ENCODE measurements at regions not wholly inside any gene's neighbourhood (a gene's known extent, or its start where the extent isn't known, plus 50 kb on each side); places are given as distances from the start of the nearest gene placed in this dataset.

DNA sequence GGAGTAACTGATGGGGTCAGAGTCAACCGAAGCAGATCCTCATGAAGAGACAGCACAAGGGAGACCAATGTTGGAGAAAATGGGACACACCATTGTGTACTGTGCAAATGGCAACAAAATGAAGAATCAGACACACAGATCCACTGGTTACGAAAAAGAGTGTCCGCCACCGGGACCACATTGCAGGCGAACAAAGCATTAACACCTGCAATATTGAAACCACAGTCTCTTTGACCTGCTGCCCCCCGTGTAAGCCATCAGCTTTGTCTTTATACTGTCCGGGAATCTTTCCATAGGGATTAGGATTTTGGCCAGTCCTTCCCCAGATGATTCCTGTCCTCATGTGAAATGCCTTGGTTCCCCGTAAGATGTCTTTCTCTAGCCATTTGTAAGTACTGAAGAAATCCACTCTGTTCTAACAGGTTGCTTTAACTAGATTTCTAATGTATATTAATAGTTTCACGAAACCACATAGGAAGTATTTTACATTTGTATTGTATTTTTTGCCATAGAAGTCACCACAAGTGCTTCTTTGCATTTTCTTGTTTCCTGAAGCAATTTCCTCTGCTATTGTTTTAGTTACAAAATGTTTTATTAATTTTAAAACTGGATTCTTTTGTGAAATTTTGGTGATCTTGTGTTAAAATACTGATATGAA is 140.8 kb upstream of the NFE2L3 start:
- no peak for DNase-seq (ENCODE audit: low spot score)
- no peak for FAIRE-seq

DNA sequence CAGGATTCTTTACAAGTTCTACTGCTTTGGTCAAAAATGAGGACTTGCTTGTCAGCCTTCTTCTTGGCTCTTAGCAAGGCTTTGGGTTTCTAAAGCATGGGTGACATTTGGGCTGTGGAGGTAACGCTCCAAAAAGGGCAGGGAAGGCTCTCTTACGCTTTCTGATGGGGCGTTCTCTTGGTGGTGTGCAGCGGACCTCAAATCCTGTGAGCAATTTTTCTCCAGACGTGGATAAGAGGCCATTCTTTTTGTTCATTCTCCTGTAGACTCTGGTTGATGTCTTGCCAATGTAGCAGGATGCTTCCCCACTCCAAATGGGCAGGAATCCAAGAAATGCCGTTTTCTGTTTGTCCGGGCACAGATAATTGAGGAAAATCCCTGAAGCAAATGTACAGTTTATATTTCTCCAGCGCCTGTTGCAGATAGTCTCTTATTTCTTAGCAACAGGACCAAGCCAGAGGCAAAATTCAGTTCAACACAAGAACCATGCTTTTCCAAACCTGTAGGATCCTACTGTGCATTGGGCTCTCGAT is 138.4 kb upstream of the NFE2L3 start:
- DNase-seq (ENCODE audit: low spot score) (peak; percentile 41), FAIRE-seq (no peak)

DNA sequence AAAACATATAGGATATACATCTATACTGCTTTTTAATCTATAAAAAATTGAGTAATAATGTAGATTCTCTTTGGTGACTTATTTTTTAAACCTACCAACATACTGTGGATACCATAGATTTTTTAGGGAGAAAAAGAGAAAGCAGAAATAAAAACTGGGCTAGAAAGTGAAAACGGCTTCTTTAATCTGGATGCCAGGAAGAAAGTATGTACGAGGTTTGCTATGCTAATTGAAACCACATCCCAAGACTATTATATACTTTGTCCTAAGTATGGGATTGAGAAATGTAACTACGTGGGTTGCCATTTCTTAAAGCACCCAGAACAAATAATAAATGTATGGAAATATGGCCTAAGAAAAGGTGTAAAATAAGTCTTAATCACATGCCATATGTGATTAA is 129.0 kb upstream of the NFE2L3 start:
- FAIRE-seq: no peak

DNA sequence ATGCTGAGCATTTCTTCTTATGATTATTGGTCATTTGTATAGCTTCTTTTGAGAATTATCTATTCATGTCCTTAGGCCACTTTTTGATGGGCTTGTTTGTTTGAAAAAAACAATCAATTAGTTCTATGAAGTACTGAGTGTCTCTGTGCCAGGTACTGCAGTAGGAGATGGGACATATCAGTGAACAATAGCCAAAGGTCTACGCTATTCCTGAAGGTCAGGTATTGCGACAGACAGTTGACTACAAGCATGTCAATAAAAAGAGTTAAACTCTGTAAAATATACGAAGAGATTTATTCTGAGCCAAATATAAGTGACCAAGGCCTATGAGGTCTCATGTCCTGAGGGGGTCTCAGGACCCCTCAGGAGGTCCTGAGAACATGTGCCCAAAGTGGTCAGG is 122.1 kb upstream of the NFE2L3 start:
- DNase-seq (ENCODE audit: low spot score) (no peak), FAIRE-seq (no peak)

More for the DNA sequence above, 129.0 kb upstream of the NFE2L3 start:
- DNase-seq (ENCODE audit: low spot score): no peak

DNA sequence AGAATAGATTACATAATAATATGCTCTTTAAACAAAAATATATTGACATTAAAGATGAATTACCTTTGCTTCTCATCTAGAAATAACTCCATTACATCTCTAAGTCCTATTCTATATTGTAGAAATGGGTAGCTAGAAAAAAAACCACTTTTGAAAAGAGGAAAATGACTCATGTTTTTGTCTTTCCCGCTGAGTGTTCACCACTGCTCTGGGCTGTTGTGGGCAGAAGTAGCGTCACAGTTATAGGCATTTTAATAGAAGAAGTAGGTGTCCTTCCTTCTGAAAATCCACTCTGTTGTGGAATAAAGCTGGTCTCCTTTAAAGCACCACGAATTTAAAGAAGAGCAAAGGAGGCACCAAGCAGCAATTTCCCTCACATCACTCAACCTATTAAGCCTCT is 117.6 kb upstream of the NFE2L3 start:
- DNase-seq (ENCODE audit: low spot score) (no peak), FAIRE-seq (peak; percentile 26)

DNA sequence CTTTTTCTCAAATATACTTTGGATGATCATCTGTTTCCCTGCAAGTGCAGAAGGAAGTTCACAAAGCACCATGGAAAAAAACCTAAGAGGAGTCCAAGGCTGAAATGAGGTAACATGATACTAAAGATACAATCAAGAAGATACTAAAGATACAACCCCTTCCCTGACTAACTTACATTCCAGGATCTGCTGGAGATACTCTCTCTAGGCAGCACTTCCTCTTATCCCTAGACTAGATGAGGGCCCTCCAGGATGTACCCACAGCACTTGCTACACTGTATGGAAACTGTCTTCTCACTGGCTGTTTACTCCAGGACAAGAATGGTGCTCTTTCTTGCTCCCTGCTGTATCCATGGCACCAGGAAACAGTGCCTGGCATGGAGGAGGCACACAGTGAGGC is 116.4 kb upstream of the NFE2L3 start:
- no peak for FAIRE-seq
- no peak for DNase-seq (ENCODE audit: low spot score)

DNA sequence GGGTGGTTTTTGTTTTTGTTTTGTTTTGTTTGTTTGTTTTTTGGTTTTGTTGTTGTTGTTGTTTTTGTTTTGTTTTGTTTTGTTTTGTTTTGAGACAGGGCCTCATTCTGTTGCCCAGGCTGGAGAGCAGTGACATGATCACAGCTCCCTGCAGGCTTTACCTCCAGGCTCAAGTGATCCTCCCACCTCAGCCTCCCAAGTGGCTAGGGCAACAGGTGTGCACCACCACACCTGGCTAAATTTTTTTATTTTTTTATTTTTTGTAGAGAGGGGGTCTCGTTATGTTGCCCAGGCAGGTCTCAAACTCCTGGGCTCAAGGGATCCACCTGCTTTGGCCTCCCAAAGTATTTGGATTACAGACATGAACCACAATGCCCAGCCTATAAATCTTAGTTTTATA is 115.9 kb upstream of the NFE2L3 start:
- FAIRE-seq: no peak
- DNase-seq (ENCODE audit: low spot score): no peak

DNA sequence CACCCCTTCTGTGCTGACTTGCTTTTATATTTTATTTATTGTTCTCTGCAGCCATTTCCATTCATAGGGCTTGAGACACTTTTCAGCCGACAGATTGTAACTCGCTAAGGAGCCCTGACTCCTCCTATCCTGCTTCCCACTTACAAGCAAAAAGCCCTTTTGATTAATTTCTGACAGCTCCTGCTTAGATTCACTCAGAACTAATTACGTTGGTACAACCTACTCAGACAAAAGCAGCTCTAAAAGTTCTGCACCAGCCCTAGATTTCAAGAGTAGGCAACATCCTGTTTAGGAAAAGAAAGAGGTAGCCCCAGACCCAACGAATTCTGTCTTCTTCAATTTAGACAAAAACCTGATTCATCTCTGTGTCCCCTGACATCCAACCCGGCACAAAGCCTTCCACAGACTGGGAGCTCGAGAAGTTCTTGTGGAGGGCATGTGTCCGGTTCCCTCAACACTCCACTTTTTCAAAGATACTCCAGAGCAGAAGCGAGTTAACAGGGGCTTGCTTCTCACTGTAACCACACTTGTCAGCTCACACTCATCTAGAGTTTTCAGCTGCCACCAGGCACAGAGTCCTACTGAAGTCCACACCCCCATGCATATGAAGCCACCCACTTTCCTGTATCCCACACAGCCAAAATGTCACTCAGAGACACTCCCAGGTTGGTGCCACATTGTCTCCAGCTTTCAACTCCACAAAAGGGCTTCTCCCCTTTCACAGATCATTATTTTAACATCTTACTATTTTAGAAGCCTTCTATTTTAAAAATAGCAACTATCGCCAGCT is 113.6 kb upstream of the NFE2L3 start:
- no peak for DNase-seq (ENCODE audit: low spot score)
- no peak for FAIRE-seq

DNA sequence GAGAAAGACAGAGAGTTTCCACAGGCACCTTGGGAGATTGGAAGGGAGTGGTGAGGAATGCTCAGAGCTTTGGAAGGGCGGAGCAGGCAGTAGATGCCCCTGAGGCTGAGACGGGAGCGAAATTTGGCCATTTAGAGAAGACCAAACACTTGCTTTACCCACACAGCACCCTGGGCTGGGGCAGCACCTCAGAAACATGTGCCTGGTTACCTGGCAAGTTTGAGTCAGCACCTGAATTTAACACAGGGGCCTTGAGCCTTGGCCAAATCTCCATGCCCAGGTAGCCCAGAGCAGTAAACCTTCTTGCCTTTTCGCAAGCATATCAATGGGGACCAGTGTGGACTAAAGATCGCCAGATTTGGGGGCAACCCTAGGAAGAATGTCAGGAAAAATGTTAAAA is 111.9 kb upstream of the NFE2L3 start:
- FAIRE-seq: no peak
- DNase-seq (ENCODE audit: low spot score): no peak

DNA sequence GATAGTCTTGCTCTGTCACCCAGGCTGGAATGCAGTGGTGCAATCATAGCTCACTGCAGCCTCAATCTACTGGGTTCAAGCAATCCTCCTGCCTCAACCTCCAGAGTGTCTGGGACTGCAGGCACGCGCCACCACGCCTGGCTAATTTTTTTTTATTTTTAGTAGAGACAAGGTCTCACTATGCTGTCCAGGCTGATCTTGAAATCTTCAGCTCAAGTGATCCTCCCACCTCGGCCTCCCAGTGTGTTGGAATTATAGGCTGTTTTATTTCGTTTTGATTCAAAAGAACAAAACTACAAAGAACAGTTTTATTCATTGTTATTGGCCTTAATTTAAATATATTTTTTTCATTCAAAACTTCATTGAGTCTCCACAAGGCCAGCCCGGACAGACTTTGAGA is 109.8 kb upstream of the NFE2L3 start:
- DNase-seq (ENCODE audit: low spot score) (no peak), FAIRE-seq (no peak)

DNA sequence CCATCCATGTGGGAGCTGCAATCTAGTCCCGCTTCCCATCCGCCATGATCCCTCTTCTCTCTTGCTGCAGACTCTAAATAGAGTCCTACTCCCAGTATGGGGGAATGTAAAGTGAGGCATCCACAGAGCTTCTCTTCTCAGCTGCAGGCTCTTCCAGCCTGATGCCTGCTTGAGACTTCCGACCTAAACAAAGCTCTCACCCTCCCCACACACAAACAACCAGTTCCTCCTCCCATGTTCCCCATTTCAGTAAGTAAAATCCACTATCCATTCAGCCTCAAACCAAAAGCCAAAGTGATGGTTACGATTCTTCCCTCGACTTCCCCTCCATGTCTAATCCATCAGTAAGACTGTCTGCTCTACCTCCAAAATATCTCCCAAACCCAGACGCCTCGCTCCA is 108.2 kb upstream of the NFE2L3 start:
- DNase-seq (ENCODE audit: low spot score) (no peak), FAIRE-seq (no peak)

DNA sequence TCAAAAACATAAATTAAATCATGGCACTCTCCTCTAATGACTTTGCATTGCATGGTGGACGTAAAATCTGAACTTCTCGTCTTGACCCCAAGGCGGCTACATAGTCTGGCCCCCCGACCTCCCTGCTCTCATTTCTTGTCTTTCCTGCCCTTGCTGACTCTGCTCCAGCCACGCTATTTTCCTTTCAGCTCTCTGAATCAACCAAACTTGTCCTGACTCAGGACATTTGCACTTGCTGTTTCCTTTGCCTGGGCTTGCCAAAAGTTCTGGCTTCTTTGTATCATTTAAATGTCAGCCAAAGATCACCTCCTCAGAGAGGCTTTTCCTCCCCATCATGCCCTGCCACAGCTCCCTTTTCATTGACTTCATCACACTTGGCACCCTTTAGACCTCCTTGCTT is 107.7 kb upstream of the NFE2L3 start:
- no peak for FAIRE-seq

DNA sequence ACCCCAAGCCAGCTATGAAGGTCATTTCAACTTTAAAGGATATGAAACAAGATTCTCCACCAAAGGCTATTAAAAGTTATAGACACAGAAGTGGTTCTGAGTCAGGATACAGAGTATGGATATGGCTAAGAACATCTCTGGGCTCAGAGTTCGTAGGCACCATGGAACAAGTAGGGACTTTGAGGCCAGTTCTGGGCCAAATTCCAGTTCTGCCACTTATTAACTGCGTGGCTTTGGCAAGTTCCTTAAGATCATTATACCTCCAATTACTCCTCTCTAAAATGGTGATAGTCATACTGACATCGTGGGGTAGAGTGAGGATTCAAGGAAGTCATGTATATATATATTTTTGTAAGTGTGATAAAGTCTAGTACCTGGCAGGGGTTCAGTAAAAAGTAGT is 105.8 kb upstream of the NFE2L3 start:
- FAIRE-seq (peak; percentile 99), DNase-seq (ENCODE audit: low spot score) (peak; percentile 68)

More for the DNA sequence above, 107.7 kb upstream of the NFE2L3 start:
- DNase-seq (ENCODE audit: low spot score): no peak

DNA sequence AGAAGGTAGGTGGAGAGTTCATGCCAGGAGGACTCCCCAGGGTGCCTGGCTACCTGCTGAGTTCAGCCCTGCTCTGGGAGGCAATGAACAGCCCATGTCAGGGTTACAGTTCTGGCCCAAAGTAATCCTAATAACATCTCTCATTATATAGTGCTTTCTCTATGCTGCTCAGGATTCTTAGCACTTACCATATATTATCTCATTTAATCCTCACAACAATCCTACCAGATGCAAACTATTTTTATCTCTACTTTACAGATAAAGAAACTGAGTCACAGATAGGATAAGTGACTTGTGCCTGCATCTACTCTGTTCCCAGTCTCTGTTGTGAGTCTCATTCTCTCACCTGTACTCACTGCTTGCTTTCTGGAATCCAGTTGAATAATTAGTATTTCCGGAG is 105.1 kb upstream of the NFE2L3 start:
- DNase-seq (ENCODE audit: low spot score) (no peak), FAIRE-seq (no peak)

DNA sequence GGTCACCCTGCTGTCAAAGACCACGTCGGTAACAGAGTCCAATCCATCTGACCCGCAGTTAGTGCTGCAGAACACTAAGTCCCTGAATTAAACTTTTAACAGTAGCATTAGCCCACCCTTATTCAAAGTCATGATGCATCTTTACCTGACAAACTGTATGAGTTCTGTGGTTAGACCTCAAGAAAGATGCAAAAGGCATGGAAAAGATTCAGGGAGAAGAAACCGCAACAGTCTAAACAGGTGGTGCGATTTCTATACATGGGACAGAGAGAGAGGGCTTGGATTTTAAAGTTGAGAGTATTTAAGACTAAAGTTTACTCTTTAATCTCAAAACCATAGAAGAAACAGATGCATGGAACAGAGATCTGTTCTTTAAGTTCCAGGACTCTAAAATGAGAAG is 103.3 kb upstream of the NFE2L3 start:
- FAIRE-seq (no peak), DNase-seq (ENCODE audit: low spot score) (no peak)

DNA sequence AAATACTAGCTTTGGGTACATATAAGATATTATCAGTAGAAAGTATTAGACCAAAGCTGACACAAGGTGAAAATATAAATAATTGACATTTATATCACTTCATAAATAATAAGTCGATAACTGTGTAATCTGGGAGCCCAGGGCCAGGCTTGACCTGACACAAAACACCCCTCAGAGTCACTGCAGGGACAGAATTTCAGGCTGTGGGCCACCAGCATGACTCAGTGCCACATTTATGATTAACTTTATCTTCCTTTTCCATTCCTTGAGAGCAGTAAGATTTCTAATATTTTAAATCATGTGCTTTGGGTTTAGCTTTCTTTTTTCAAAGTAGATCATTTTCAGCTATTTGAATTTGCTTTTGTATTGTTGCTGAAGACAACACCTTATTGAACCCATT is 102.9 kb upstream of the NFE2L3 start:
- DNase-seq (ENCODE audit: low spot score) (peak; percentile 35), FAIRE-seq (peak; percentile 96)

DNA sequence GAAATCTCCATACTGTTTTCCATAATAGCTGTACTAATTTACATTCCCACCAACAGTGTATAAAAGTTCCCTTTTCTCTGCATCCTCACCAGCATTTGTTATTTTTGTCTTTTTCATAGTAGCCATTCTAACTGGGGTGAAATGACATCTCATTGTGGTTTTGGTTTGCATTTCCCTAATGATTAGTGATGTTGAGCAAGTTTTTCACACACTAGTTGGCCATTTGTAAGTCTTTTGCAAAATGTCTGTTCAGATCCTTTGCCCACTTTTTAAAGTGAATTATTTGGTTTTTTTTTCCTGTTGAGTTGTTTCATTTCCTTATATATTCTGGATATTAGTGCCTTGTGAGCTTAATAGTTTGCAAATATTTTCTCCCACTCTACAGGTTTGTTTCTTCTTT is 101.0 kb upstream of the NFE2L3 start:
- DNase-seq (ENCODE audit: low spot score) (no peak), FAIRE-seq (no peak)

DNA sequence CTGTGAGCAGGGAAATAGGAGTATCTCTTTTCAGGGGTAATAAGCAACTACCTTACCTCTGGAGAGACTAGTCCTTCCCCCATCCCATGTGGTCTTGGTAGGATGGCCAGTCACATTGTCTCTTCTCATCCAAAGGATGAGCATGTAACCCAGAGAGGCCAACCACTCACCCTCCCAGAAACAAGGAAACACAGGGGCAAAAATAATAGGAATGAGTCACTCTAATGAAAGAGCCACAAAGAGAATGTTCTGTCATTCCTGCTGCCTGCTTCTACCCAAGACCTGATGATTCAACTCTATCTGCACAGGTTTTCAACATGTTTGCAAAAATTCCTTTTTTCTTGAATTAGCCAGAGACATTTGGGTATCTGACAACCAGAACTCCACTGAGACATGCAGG is 99.3 kb upstream of the NFE2L3 start:
- peak; percentile 92 for DNase-seq (ENCODE audit: low spot score)
- peak; percentile 99 for FAIRE-seq

DNA sequence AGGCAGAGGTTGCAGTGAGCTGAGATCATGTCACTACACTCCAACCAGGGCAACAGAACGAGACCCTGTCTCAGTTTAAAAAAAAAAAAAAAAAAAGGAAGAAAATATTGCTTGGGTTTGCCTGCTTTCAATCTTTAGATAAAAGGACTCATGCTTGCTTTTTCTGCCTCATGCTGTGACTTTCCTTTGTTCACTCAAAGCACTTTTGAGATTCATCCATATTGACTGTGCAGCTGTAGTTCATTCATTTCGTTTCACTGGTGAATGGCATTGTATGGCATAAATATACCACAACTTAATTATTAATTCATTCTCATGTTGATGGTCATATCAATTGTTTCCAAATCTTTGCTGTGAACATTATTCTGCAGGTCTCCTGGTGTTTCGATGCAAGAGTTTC is 97.6 kb upstream of the NFE2L3 start:
- DNase-seq (ENCODE audit: low spot score) (no peak), FAIRE-seq (no peak)

DNA sequence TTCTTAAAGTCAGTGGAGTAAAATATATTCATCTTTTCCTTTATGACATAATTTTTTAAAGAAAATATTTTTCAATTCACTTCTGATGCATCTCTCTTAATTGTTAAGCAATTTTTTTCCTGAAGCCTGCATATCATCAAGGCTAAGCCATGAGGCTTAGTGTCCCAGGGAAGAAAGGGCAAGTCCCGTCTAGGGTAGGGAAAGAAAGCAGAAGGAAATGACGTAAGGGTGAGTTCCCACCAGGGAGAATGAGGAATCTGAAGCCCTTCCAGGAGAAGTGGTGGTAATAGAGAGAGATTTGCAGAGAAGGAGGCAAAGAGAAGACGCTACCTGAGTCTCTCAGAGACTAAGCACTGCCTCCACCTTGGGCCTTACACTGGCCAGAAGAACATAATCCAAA is 96.8 kb upstream of the NFE2L3 start:
- DNase-seq (ENCODE audit: low spot score) (no peak), FAIRE-seq (no peak)

DNA sequence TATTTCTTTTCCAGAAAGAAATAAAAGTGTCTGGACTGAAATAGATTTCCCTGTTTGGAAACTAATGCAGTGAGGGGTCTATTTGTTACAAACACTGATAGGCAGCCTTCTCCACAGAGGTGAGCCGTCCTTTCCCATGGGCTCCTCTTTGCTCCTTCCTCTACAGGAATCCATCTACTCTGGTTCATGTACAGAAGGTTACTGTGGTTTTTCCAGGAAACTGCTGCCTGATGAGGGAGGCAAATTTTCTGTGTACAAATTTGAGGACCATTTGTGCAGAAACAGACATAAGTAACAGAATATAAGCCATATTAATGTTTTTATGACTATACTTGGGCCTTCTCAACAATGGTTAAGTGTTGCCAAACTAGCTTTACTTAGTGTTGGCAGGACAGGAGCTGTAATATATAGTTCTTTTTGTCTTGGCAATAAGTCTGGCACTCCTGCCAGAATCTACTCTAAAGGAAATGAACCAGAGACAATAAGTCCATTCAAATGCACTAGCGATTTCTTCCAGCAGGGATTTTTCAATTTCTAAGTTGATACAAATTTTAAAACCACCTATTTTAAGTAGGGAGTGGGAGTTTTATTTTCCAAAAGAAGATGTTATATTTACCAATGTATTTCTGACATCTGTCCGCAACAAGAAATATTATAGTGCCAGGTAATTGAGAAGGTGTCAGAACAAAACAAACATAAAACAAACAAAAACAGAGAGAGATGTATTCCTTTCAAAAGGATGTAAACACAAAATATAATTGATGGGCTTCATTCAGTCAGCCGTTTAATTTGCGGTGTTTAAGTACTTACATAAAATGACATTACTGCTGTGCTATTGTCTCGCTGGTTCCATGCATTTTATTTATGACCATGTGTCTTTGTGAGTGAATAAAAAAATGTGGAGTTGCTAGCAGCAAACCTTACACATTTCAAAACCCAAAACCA is 91.0 kb upstream of the NFE2L3 start:
- DNase-seq (ENCODE audit: low spot score): no peak
- FAIRE-seq: no peak

Measured in RCC 7860 (cell line).